ENCODE measurements at regions not wholly inside any gene's neighbourhood (a gene's known extent, or its start where the extent isn't known, plus 50 kb on each side); places are given as distances from the start of the nearest gene placed in this dataset.

GRCh38 chr10:127657056-127657455, 79.9 kb upstream of the FOXI2 start:
- TF ChIP-seq CTCF (IDR thresholded peaks at IDR 0.05) (no peak), REST (IDR thresholded peaks at IDR 0.05; ENCODE audit: insufficient read depth in 1 of 2, low read depth in 2 of 2, low read length in 1 of 2) (no peak)
